Keratinocyte (primary cell): ENCODE measurements at regions not wholly inside any gene's neighbourhood (a gene's known extent, or its start where the extent isn't known, plus 50 kb on each side); places are given as distances from the start of the nearest gene placed in this dataset.

ENCODE experiments used
- DNase-seq: peaks from one replicate; pipeline ENCODE4 v3.0.0-alpha.2; 2011; ENCODE audit warnings: low read depth, missing footprints, low spot score
- FAIRE-seq: peaks from 2 replicates; lab custom pipeline; 2011; peaks lifted over from hg19 to GRCh38; lab: Jason Lieb, UNC
- H2AFZ ChIP-seq: 2 replicates; pipeline ENCODE4 v1.6.0; 2012; ENCODE audit warnings: low read length, control low read depth, inconsistent platforms; ENCODE audit not compliant: control insufficient read depth
- H3K27ac ChIP-seq: 2 replicates; pipeline ENCODE4 v1.5.1; 2011; ENCODE audit warnings: low read length; ENCODE audit not compliant: control insufficient read depth, insufficient read depth
- H3K27me3 ChIP-seq: 3 replicates; pipeline ENCODE4 v1.6.0; 2011; ENCODE audit warnings: low read length; ENCODE audit not compliant: control insufficient read depth, insufficient read depth; ENCODE audit errors: extremely low read depth
- H3K36me3 ChIP-seq, 2 experiments: 2 replicates in 1 of 2; 3 replicates in 1 of 2; pipeline ENCODE4 v1.5.1; 2011; ENCODE audit warnings: low read length in 2 of 2, mild to moderate bottlenecking in 1 of 2; ENCODE audit not compliant: control insufficient read depth in 2 of 2, insufficient read depth in 2 of 2; ENCODE audit errors: extremely low read depth in 1 of 2
- H3K4me1 ChIP-seq: 3 replicates; pipeline ENCODE4 v1.5.1; 2011; ENCODE audit warnings: low read length; ENCODE audit not compliant: control insufficient read depth, insufficient read depth; ENCODE audit errors: extremely low read depth
- H3K4me2 ChIP-seq: 3 replicates; pipeline ENCODE4 v1.6.0; 2011; ENCODE audit warnings: low read depth, low read length; ENCODE audit not compliant: control insufficient read depth, insufficient read depth; ENCODE audit errors: extremely low read depth
- H3K4me3 ChIP-seq, 3 experiments: fragments of 200-600 bp in 1 of 3; sonication (generic) in 1 of 3; 2 replicates in 2 of 3; 3 replicates in 1 of 3; pipeline ENCODE4 v1.5.1; 2011 to 2016; ENCODE audit warnings: low read length in 3 of 3, mild to moderate bottlenecking in 3 of 3, control low read depth in 2 of 3, inconsistent platforms in 1 of 3, low read depth in 1 of 3, mixed read lengths in 1 of 3, mixed run types in 1 of 3, moderate library complexity in 1 of 3; ENCODE audit not compliant: control insufficient read depth in 2 of 3, insufficient read depth in 2 of 3; ENCODE audit errors: extremely low read depth in 1 of 3
- H3K79me2 ChIP-seq: 2 replicates; pipeline ENCODE4 v1.6.0; 2012; ENCODE audit warnings: low read length; ENCODE audit not compliant: control insufficient read depth, insufficient read depth
- H3K9ac ChIP-seq: 3 replicates; pipeline ENCODE4 v1.6.0; 2011; ENCODE audit warnings: low read length; ENCODE audit not compliant: control insufficient read depth, insufficient read depth; ENCODE audit errors: extremely low read depth
- H3K9me1 ChIP-seq: 3 replicates; pipeline ENCODE4 v1.6.0; 2011; ENCODE audit warnings: low read length; ENCODE audit not compliant: control insufficient read depth, insufficient read depth; ENCODE audit errors: extremely low read depth
- H3K9me3 ChIP-seq: 2 replicates; pipeline ENCODE4 v1.5.1; 2012; ENCODE audit warnings: low read depth, low read length; ENCODE audit not compliant: control insufficient read depth
- H4K20me1 ChIP-seq: 3 replicates; pipeline ENCODE4 v1.6.0; 2011; ENCODE audit warnings: low read length; ENCODE audit not compliant: control insufficient read depth, insufficient read depth; ENCODE audit errors: extremely low read depth
- CTCF ChIP-seq, 3 experiments: IDR thresholded peaks in 1 of 3; conservative IDR thresholded peaks in 1 of 3; optimal IDR thresholded peaks in 1 of 3; 2 replicates in 2 of 3; 3 replicates in 1 of 3; pipeline versions ENCODE3 to v1.5.1; 2011; ENCODE audit warnings: low read length in 3 of 3, mild to moderate bottlenecking in 3 of 3, moderate library complexity in 2 of 3, control low read depth in 1 of 3, inconsistent platforms in 1 of 3; ENCODE audit not compliant: insufficient read depth in 2 of 3; ENCODE audit errors: extremely low read depth in 1 of 3
- EZH2 ChIP-seq: IDR thresholded peaks from one replicate; pipeline ENCODE4 v1.6.1; 2012; ENCODE audit warnings: inconsistent platforms, mild to moderate bottlenecking, low read length, moderate library complexity
- dilution Hi-C: fragments of 300-500 bp; cut with MboI; formaldehyde crosslinking; loops from one replicate; pipeline ENCODE4 v1.7.0; 2020; ENCODE audit warnings: low sequenced_read_pairs; ENCODE audit not compliant: extremely low pct_ligation_motif_present

DNA sequence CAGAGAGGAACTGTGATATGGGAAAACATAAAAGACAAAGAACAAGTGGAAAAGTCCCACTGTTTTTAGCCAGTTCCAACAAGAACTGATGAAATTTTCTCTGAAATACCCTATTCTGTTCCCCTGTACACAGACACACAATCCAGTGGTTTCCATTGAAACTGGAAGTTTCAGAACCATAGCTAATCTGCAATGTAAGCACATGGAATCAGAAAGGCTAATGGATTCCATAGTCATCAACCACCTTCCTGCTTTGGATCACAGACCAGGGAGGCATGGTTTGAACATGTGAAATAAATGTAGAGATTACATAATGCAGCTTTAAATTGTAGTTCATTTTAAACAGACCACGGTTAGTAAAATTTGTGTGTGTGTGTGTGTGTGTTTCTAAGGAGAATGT, 242.1 kb downstream of the GJA1 start:
- no peaks in the 10 kb centered on the region for H3K36me3 ChIP-seq
- H3K4me3 ChIP-seq: no peak overlapping the region
- no peak for DNase-seq
- H3K27me3 ChIP-seq: no peaks in the 10 kb centered on the region
- H3K4me1 ChIP-seq: no peaks in the 10 kb centered on the region
- no peak for FAIRE-seq
- H3K9ac ChIP-seq: no peak overlapping the region
- H3K9me3 ChIP-seq: no peaks in the 10 kb centered on the region
- no peak overlapping the region for H3K27ac ChIP-seq
- no peaks in the 10 kb centered on the region for H4K20me1 ChIP-seq
- dilution Hi-C loops: no loop called here
- no peak overlapping the region for H3K4me2 ChIP-seq
- H2AFZ ChIP-seq: no peak overlapping the region
- H3K9me1 ChIP-seq: no peaks in the 10 kb centered on the region
- TF ChIP-seq CTCF (optimal IDR thresholded peaks at IDR 0.05 in 1 of 3, IDR thresholded peaks at IDR 0.05 in 1 of 3, conservative IDR thresholded peaks at IDR 0.05 in 1 of 3; ENCODE audit: extremely low read depth in 1 of 3, insufficient read depth in 2 of 3, low read length in 3 of 3) (no peak), EZH2 (no peak)
- H3K79me2 ChIP-seq: no peaks in the 10 kb centered on the region

GRCh38 chr6:121678245-121678644, 242.8 kb downstream of the GJA1 start:
- H3K4me1 ChIP-seq: no peaks in the 10 kb centered on the region
- TF ChIP-seq EZH2: no peak
- TF ChIP-seq CTCF (optimal IDR thresholded peaks at IDR 0.05 in 1 of 3, IDR thresholded peaks at IDR 0.05 in 1 of 3, conservative IDR thresholded peaks at IDR 0.05 in 1 of 3; ENCODE audit: extremely low read depth in 1 of 3, insufficient read depth in 2 of 3, low read length in 3 of 3): no peak
- H3K4me2 ChIP-seq: no peak overlapping the region
- no peak for DNase-seq
- H3K79me2 ChIP-seq: no peaks in the 10 kb centered on the region
- dilution Hi-C loops: no loop called here
- no peaks in the 10 kb centered on the region for H3K36me3 ChIP-seq
- no peak overlapping the region for H2AFZ ChIP-seq
- H3K4me3 ChIP-seq: no peak overlapping the region
- no peak overlapping the region for H3K9ac ChIP-seq
- no peaks in the 10 kb centered on the region for H3K9me3 ChIP-seq
- H3K27me3 ChIP-seq: no peaks in the 10 kb centered on the region
- no peaks in the 10 kb centered on the region for H3K9me1 ChIP-seq
- no peak for FAIRE-seq
- no peak overlapping the region for H3K27ac ChIP-seq
- no peaks in the 10 kb centered on the region for H4K20me1 ChIP-seq
